ENCODE measurements at regions not wholly inside any gene's neighbourhood (a gene's known extent, or its start where the extent isn't known, plus 50 kb on each side); places are given as distances from the start of the nearest gene placed in this dataset.
A peak's percentile ranks its signal among the peaks of the same experiment; 100 is the strongest.

DNA sequence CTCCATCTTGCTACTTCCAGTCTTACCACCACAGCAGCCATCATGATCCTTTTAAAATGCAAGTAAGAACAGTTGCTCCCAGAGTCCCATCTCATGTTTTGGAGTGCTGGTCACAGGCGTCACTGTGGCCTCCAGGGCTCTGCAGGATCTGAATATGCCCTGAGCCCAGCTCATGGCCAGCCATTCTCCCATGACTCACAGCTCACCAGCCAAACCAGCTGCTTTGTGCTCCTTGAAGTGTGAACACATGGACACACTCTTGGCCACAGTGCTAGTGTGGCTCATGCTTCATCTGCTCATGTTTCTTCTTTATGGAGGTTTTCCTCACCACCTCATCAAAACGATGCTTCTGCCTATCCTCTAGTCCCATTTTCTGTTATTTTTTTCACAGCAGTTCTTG lies 466.5 kb downstream of the UQCRFS1 start:
- H3K4me1 ChIP-seq, result no peaks in the 10 kb centered on the region
- intact Hi-C loops (cut with DNase I), result no loop called here
- H3K9me3 ChIP-seq, result no peaks in the 10 kb centered on the region
- no peaks in the 10 kb centered on the region for H3K27me3 ChIP-seq
- no peak overlapping the region for H3K27ac ChIP-seq
- DNase-seq (ENCODE audit: low spot score in 2 of 2), result no peak
- TF ChIP-seq, protein P1, sequence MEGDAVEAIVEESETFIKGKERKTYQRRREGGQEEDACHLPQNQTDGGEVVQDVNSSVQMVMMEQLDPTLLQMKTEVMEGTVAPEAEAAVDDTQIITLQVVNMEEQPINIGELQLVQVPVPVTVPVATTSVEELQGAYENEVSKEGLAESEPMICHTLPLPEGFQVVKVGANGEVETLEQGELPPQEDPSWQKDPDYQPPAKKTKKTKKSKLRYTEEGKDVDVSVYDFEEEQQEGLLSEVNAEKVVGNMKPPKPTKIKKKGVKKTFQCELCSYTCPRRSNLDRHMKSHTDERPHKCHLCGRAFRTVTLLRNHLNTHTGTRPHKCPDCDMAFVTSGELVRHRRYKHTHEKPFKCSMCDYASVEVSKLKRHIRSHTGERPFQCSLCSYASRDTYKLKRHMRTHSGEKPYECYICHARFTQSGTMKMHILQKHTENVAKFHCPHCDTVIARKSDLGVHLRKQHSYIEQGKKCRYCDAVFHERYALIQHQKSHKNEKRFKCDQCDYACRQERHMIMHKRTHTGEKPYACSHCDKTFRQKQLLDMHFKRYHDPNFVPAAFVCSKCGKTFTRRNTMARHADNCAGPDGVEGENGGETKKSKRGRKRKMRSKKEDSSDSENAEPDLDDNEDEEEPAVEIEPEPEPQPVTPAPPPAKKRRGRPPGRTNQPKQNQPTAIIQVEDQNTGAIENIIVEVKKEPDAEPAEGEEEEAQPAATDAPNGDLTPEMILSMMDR (IDR thresholded peaks at IDR 0.05), result no peak
- H3K36me3 ChIP-seq, result no peaks in the 10 kb centered on the region
- no peak overlapping the region for H3K4me3 ChIP-seq

DNA sequence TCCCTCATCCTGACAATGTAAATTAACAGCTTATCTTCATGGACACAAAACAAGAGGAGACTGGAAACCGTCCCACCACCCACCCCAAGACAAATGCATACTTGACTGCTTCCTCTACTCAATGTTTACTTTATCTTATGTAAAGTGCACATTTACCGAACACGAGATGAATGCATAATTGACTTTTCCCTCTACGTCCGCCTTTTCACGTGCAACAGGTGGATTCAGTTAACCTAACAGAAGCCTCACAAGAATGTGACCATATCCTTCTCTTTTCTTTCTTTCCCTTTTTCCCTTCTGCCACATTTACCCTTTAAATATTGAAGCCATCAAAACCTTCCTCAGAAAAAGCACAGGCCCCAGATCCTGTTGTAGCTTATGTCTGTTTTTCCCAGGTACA lies 468.0 kb downstream of the UQCRFS1 start:
- H3K9me3 ChIP-seq, result no peaks in the 10 kb centered on the region
- H3K27ac ChIP-seq, result no peak overlapping the region
- H3K36me3 ChIP-seq, result no peaks in the 10 kb centered on the region
- intact Hi-C loops (cut with DNase I), result no loop called here
- no peak for DNase-seq (ENCODE audit: low spot score in 2 of 2)
- H3K4me3 ChIP-seq, result no peak overlapping the region
- no peaks in the 10 kb centered on the region for H3K4me1 ChIP-seq
- H3K27me3 ChIP-seq, result no peaks in the 10 kb centered on the region
- TF ChIP-seq, protein P1 (IDR thresholded peaks at IDR 0.05), result no peak

DNA sequence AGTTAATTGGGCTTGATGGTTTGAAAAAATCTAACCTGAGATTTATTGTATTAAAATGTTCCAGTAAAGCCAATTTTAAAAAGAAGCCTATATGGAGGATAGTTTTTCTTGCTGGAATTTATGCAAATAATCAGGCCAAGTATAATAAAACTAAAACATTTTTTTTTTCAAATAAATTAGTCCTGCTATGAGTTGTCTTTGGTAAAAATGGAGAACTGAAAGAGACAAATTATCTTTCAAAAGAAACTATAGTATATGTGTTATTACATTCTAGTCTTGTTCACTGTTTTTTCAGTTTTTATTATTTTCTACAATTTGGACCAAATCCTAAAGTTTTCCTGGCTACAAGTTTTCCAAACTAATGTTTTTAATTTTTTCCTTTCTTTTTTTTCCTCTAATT lies 468.9 kb downstream of the UQCRFS1 start:
- H3K9me3 ChIP-seq, result no peaks in the 10 kb centered on the region
- H3K27ac ChIP-seq, result no peak overlapping the region
- H3K4me1 ChIP-seq, result no peaks in the 10 kb centered on the region
- H3K27me3 ChIP-seq, result no peaks in the 10 kb centered on the region
- H3K36me3 ChIP-seq, result no peaks in the 10 kb centered on the region
- intact Hi-C loops (cut with DNase I), result no loop called here
- no peak overlapping the region for H3K4me3 ChIP-seq
- TF ChIP-seq, protein P1 (IDR thresholded peaks at IDR 0.05), result no peak
- DNase-seq (ENCODE audit: low spot score in 2 of 2), result no peak

DNA sequence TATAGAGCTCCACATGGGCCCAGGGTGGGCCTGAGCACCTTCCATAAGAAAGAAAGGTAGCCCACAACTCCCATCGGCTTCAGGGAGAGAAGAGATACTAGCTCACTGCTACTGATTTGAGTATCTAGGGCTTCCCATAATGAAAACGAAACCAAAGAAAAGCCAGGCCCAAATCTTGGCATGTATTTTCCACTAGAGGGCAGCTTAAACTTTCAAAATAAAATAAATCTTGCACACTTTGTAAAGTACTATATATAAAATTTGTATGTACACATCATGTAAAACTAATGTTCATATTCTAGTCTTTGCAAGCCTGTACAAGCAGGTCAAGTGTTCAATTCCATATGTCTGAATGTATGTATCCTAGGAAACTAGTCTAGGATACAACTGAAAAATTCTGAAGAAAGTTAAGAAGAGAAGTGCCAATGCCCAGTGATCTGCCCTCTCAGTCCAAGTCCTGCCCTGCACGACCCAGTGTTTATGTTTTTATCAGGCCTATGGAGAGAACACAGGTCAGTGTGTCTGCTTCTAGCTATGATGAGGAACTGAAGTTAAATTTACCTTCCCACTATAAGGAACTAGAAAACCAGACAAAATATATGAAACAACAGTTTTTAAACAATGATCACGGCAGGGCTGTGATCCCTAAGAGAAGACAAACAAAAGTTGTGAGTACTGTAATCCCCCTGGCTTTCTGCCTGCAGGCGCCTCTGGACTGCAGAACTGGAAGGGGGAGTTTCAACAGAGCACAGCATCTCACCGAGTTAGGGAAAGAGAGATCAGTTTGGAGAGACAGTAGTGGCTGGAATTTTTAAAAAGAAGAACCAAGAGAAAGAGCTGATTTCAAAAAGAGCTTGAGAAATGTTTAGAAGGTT lies 475.7 kb downstream of the UQCRFS1 start:
- Histone ChIP-seq H3K36me3 (no peaks in the 10 kb centered on the region), H3K27me3 (no peaks in the 10 kb centered on the region), H3K4me3 (peak overlapping the region in 1 of 2 donors; percentile 34), H3K27ac (no peak overlapping the region), H3K9me3 (no peaks in the 10 kb centered on the region), H3K4me1 (peaks cover 0 to 6% of the 10 kb centered on the region in 2 donors)
- TF ChIP-seq, protein P1 (IDR thresholded peaks at IDR 0.05), result peak in 2 of 3 experiments; percentile 19 to 54
- DNase-seq (ENCODE audit: low spot score in 2 of 2), result no peak
- intact Hi-C loops (cut with DNase I), result loop anchor here (5.0 to 10.0 kb wide), 2 partner anchors 140 to 528 kb away; no protein-coding TSS in a partner anchor

DNA sequence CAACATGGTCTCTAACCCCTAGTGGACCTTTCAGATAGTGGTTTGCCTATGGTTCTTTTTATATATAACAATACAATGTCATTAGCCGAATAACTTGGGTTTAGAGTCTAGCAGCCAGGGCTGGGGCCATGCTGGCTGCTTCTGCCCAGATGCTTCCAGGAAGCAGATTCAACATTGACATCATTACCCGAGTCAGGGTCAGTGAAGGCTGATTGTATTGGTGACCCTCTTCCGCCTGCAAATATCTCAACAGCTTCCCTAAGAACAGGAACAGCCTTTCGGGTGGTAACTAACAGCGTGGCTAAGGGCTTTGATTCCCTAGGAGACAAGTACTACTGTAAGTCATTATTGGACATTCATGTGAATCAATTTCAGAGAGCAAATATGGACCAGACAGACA lies 476.4 kb downstream of the UQCRFS1 start:
- Histone ChIP-seq H3K4me3 (peak overlapping the region in 1 of 2 donors; percentile 34), H3K9me3 (no peaks in the 10 kb centered on the region), H3K27ac (no peak overlapping the region), H3K27me3 (no peaks in the 10 kb centered on the region), H3K4me1 (peaks cover 0 to 6% of the 10 kb centered on the region in 2 donors), H3K36me3 (no peaks in the 10 kb centered on the region)
- TF ChIP-seq, protein P1 (IDR thresholded peaks at IDR 0.05), result no peak
- intact Hi-C loops (cut with DNase I), result loop anchor here (5.0 to 10.0 kb wide), 2 partner anchors 141 to 528 kb away; no protein-coding TSS in a partner anchor
- no peak for DNase-seq (ENCODE audit: low spot score in 2 of 2)
